GM18508 (cell line): ENCODE measurements at regions not wholly inside any gene's neighbourhood (a gene's known extent, or its start where the extent isn't known, plus 50 kb on each side); places are given as distances from the start of the nearest gene placed in this dataset.
"Not testable (repeated sequence)": the region's sequence is repeated elsewhere in the genome, so short reads cannot be mapped to it uniquely, and the experiment has no call there.

Source experiments
- ATAC-seq: cut with Tn5 transposase; IDR thresholded peaks from one replicate; pipeline ENCODE4 v1.9.1; 2021; ENCODE audit warnings: moderate number of reproducible peaks; ENCODE audit not compliant: insufficient read depth, unreplicated experiment

- peak; percentile 98 for ATAC-seq
These were observed 726.6 kb downstream of the TRAM1L1 start for GRCh38 chr4:116358633-116359222.

- ATAC-seq: no peak
These were observed 727.6 kb downstream of the TRAM1L1 start for GRCh38 chr4:116357758-116358157.

- ATAC-seq: no peak
These were observed 738.6 kb downstream of the TRAM1L1 start for GRCh38 chr4:116346750-116347149.

- ATAC-seq: no peak
These were observed 741.6 kb downstream of the TRAM1L1 start for GRCh38 chr4:116343809-116344208.

- ATAC-seq: no peak
These were observed 743.2 kb downstream of the TRAM1L1 start for GRCh38 chr4:116342143-116342542.

- ATAC-seq: no peak
These were observed 752.9 kb downstream of the TRAM1L1 start for GRCh38 chr4:116332508-116332907.

GRCh38 chr4:116328261-116328860, 757.0 kb downstream of the TRAM1L1 start:
- ATAC-seq: no peak

GRCh38 chr4:116323606-116324005, 761.8 kb downstream of the TRAM1L1 start:
- ATAC-seq: no peak

GRCh38 chr4:116321471-116321870, 763.9 kb downstream of the TRAM1L1 start:
- ATAC-seq: no peak

- ATAC-seq: no peak
These were observed 764.5 kb downstream of the TRAM1L1 start for GRCh38 chr4:116320859-116321258.

- no peak for ATAC-seq
These were observed 781.6 kb downstream of the TRAM1L1 start for GRCh38 chr4:116303736-116304188.

- ATAC-seq: no peak
These were observed 782.2 kb downstream of the TRAM1L1 start for GRCh38 chr4:116302990-116303735.

GRCh38 chr4:116275006-116275405, 810.4 kb downstream of the TRAM1L1 start:
- ATAC-seq: no peak

- no peak for ATAC-seq
These were observed 813.0 kb downstream of the TRAM1L1 start for GRCh38 chr4:116272336-116272735.

GRCh38 chr4:116260931-116261330, 824.4 kb downstream of the TRAM1L1 start:
- not testable (repeated sequence) for ATAC-seq

- peak; percentile 54 for ATAC-seq
These were observed 840.6 kb downstream of the TRAM1L1 start for GRCh38 chr4:116244771-116245170.

GRCh38 chr4:116243431-116243830, 841.9 kb downstream of the TRAM1L1 start:
- no peak for ATAC-seq

- ATAC-seq: no peak
These were observed 851.4 kb downstream of the TRAM1L1 start for GRCh38 chr4:116233971-116234370.

- ATAC-seq: not testable (repeated sequence)
These were observed 853.4 kb downstream of the TRAM1L1 start for GRCh38 chr4:116231999-116232398.

- ATAC-seq: no peak
These were observed 856.0 kb downstream of the TRAM1L1 start for GRCh38 chr4:116229420-116229819.

- ATAC-seq: no peak
These were observed 862.2 kb downstream of the TRAM1L1 start for GRCh38 chr4:116223040-116223732.
